ENCODE measurements at regions not wholly inside any gene's neighbourhood (a gene's known extent, or its start where the extent isn't known, plus 50 kb on each side); places are given as distances from the start of the nearest gene placed in this dataset.

DNA sequence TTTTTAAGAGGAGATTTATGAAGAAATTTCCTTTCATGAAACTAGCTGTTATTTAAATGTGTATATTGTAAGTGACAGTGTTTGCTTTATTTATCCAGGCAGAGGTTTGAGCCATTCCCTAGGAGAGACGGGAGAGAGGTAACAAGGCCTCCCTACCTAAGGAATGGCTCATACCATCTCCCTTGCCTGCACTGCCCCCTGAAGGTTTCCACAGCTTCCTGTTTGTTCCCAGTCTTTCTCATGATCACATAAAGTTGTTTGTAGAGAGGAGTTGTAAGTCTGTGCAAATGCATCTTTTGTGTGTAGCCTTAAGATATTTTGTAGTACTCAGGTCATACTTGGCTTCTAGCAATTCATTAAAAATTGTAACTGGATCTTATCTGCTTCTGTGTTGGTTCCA is 1504.5 kb upstream of the PCDH10 start:
- TF ChIP-seq EZH2phosphoT487 (IDR thresholded peaks at IDR 0.05; ENCODE audit: low read depth) (no peak), CTCF (IDR thresholded peaks at IDR 0.05; ENCODE audit: low read depth, low read length) (peak; percentile 46)

Data from OCI-LY3 (cell line).